ENCODE measurements at regions not wholly inside any gene's neighbourhood (a gene's known extent, or its start where the extent isn't known, plus 50 kb on each side); places are given as distances from the start of the nearest gene placed in this dataset.

- Histone ChIP-seq H3K36me3 (no peaks in the 10 kb centered on the region), H3K4me1 (no peaks in the 10 kb centered on the region), H3K27me3 (no peaks in the 10 kb centered on the region), H3K4me3 (no peak overlapping the region), H3K27ac (no peak overlapping the region), H3K9me3 (no peaks in the 10 kb centered on the region)
- intact Hi-C loops (cut with DNase I; ENCODE audit: low total_unique reads) (no loop called here), in situ Hi-C loops (cut with MboI; ENCODE audit: low sequenced_read_pairs in 4 of 4) (no loop called here)
- TF ChIP-seq CTCF (IDR thresholded peaks at IDR 0.05 in 4 of 5, conservative IDR thresholded peaks at IDR 0.05 in 1 of 5) (no peak), POLR2A (IDR thresholded peaks at IDR 0.05) (no peak)
- DNase-seq (no peak), ATAC-seq (no peak)
These were observed 825.3 kb upstream of the MBL2 start for GRCh38 chr10:53597835-53598251.

GRCh38 chr10:53580465-53580864 is 807.9 kb upstream of the MBL2 start:
- no peak overlapping the region for H3K27ac ChIP-seq
- no peak overlapping the region for H3K4me3 ChIP-seq
- no peaks in the 10 kb centered on the region for H3K27me3 ChIP-seq
- no peaks in the 10 kb centered on the region for H3K36me3 ChIP-seq
- H3K9me3 ChIP-seq = no peaks in the 10 kb centered on the region
- TF ChIP-seq CTCF (IDR thresholded peaks at IDR 0.05 in 4 of 5, conservative IDR thresholded peaks at IDR 0.05 in 1 of 5) (no peak), POLR2A (IDR thresholded peaks at IDR 0.05) (no peak)
- no peak for ATAC-seq
- in situ Hi-C loops (cut with MboI; ENCODE audit: low sequenced_read_pairs in 4 of 4) (no loop called here), intact Hi-C loops (cut with DNase I; ENCODE audit: low total_unique reads) (no loop called here)
- no peaks in the 10 kb centered on the region for H3K4me1 ChIP-seq
- no peak for DNase-seq

- in situ Hi-C loops (cut with MboI; ENCODE audit: low sequenced_read_pairs in 4 of 4) (no loop called here), intact Hi-C loops (cut with DNase I; ENCODE audit: low total_unique reads) (no loop called here)
- no peaks in the 10 kb centered on the region for H3K9me3 ChIP-seq
- no peak overlapping the region for H3K27ac ChIP-seq
- TF ChIP-seq POLR2A (IDR thresholded peaks at IDR 0.05) = no peak
- TF ChIP-seq CTCF (IDR thresholded peaks at IDR 0.05 in 4 of 5, conservative IDR thresholded peaks at IDR 0.05 in 1 of 5) = no peak
- H3K4me1 ChIP-seq = no peaks in the 10 kb centered on the region
- H3K36me3 ChIP-seq = no peaks in the 10 kb centered on the region
- ATAC-seq (no peak), DNase-seq (no peak)
- H3K4me3 ChIP-seq = no peak overlapping the region
- H3K27me3 ChIP-seq = no peaks in the 10 kb centered on the region
These were observed 807.2 kb upstream of the MBL2 start for GRCh38 chr10:53579773-53580172.

GRCh38 chr10:53574024-53574423 is 801.4 kb upstream of the MBL2 start:
- no peak overlapping the region for H3K27ac ChIP-seq
- DNase-seq = no peak
- H3K27me3 ChIP-seq = no peaks in the 10 kb centered on the region
- H3K9me3 ChIP-seq = no peaks in the 10 kb centered on the region
- no peaks in the 10 kb centered on the region for H3K36me3 ChIP-seq
- intact Hi-C loops (cut with DNase I; ENCODE audit: low total_unique reads) = no loop called here
- no peak for ATAC-seq
- no peak overlapping the region for H3K4me3 ChIP-seq
- in situ Hi-C loops (cut with MboI; ENCODE audit: low sequenced_read_pairs in 4 of 4) = no loop called here
- H3K4me1 ChIP-seq = no peaks in the 10 kb centered on the region
- TF ChIP-seq POLR2A (IDR thresholded peaks at IDR 0.05) (no peak), CTCF (IDR thresholded peaks at IDR 0.05 in 4 of 5, conservative IDR thresholded peaks at IDR 0.05 in 1 of 5) (no peak)

GRCh38 chr10:53573498-53573897 is 800.9 kb upstream of the MBL2 start:
- H3K9me3 ChIP-seq = no peaks in the 10 kb centered on the region
- DNase-seq (no peak), ATAC-seq (no peak)
- TF ChIP-seq POLR2A (IDR thresholded peaks at IDR 0.05) (no peak), CTCF (IDR thresholded peaks at IDR 0.05 in 4 of 5, conservative IDR thresholded peaks at IDR 0.05 in 1 of 5) (no peak)
- no peaks in the 10 kb centered on the region for H3K4me1 ChIP-seq
- in situ Hi-C loops (cut with MboI; ENCODE audit: low sequenced_read_pairs in 4 of 4) = no loop called here
- H3K4me3 ChIP-seq = no peak overlapping the region
- intact Hi-C loops (cut with DNase I; ENCODE audit: low total_unique reads) = no loop called here
- H3K27ac ChIP-seq = no peak overlapping the region
- no peaks in the 10 kb centered on the region for H3K36me3 ChIP-seq
- H3K27me3 ChIP-seq = no peaks in the 10 kb centered on the region
